ENCODE measurements at regions not wholly inside any gene's neighbourhood (a gene's known extent, or its start where the extent isn't known, plus 50 kb on each side); places are given as distances from the start of the nearest gene placed in this dataset.
"Not testable (repeated sequence)": the region's sequence is repeated elsewhere in the genome, so short reads cannot be mapped to it uniquely, and the experiment has no call there.

DNA sequence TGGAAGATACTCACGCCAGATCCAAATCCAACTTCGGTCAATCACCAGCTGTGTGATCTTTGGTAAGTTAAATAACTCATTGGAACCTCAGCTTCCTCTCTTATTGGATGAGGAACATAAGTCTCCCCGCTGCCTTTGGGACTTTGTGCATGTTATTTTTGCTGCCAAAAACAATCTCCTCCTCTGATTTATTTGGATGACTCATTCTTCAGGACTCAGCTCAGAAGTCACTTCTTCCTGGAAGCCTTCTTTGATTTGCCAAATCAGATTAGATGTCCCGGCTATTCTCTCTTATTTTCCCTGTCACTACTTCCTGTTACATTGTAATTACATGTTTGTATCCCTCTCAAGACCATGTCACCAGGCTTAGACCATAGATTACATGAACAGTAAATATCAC lies 138.0 kb upstream of the BOD1L1 start:
- no peak for DNase-seq

GRCh38 chr4:13766761-13767540 lies 139.4 kb upstream of the BOD1L1 start:
- no peak for DNase-seq

GRCh38 chr4:13777341-13777740 lies 149.8 kb upstream of the BOD1L1 start:
- DNase-seq = no peak

DNA sequence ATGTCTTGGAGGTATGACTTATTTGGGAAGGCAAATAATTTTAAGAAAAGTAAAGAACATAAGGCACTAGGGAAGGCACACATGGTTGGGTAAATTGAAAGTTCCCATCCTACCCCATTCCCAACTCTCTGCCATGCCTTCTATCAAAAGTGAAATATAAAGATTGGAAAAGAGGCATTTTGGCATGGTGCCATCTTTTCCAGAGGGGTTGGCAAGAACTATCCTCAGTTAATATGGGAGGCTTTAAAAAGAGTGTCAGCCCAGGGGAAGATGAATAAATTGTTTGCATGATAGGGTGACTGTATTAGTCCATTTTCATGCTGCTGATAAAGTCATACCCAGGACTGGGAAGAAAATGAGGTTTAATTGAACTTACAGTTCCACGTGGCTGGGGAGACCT lies 150.8 kb upstream of the BOD1L1 start:
- DNase-seq = no peak

GRCh38 chr4:13782231-13782630 lies 154.7 kb upstream of the BOD1L1 start:
- DNase-seq = no peak

- DNase-seq = no peak
These were observed 156.4 kb upstream of the BOD1L1 start for GRCh38 chr4:13783800-13784411.

DNA sequence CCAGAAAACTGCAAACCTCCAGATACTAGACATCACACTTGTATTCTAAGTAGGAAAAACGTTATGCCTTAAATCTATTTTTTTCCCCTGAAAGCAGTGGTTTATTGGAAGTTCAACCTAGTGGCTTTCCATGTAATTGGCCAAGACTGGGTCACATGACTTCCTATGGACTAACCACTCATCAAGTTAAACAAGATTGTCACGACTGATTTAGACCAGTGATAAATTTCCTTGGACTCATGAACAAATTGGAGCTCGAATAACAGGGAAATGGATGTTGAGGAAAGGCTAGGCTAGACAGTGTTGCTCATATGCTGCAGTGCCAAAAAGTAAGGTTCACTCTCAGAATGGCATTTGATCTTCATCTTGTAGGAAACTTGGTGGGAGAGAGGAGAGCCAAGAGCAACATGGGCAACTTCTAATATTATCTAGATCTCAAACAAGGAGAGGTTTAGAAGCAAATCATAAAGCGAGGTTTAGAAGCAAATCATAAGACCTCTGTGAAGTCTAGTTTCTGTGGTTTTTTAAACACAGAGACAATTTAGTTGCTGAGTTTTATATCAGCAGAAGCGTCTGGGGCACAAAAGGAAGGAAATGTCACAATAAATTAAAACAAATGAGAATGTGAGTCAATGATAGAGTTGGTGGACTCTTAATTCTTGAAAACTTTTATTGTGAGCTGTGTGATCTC lies 165.6 kb upstream of the BOD1L1 start:
- no peak for DNase-seq

DNA sequence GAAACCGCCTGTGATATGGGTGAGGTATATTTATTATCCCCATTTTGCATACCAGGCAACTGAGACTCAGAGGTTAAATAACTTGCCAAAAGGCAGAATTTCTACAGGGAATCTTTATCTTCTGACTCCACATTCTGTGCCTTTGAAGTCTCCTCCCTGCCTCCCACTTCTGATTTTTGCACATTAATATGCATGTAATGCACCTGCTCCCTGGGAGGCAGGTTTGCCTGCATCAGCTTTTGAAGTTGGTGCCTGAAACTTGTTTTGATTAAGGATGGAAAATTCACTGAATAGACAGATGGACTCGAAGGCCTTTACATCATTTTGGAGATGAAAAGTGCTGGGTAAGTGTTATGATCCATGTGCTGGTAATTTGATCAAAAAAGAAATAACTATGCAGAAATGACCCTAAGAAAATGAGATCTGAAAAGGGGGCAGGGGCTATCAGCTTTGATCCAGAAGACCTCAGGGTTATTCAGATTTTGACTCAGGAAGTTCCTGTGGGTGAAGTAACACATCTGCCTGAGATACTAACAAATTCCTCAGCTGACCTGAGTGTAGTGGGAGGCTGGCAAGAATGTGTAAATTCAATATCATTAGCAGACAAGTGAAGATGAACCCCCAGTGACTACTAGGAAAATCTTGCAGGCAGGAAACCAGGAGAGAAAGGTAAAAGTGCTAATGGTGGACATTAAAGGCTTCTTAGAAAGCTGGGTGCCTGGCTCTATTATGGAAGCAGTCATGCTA lies 167.5 kb upstream of the BOD1L1 start:
- DNase-seq = no peak

GRCh38 chr4:13797061-13797460 lies 169.5 kb upstream of the BOD1L1 start:
- DNase-seq = no peak

DNA sequence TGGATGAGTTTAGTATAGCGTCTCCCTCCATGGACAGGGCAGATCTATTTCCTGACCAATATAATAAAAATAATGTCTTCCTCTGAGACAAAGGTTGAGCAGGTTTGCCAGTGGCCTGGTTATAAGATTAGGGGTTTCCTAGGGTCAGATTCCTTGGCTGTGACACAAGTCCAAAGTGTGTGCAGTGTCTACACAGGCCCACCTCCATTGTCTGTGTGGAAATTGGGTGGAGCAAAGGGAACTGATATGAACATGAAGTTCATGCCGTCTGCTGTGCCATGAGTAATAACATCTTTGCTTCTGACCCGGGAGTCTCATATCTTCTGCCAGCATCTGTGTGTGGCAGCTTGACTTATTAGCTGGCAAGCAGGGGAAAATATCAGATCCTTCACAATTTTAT lies 187.7 kb upstream of the BOD1L1 start:
- no peak for DNase-seq

DNA sequence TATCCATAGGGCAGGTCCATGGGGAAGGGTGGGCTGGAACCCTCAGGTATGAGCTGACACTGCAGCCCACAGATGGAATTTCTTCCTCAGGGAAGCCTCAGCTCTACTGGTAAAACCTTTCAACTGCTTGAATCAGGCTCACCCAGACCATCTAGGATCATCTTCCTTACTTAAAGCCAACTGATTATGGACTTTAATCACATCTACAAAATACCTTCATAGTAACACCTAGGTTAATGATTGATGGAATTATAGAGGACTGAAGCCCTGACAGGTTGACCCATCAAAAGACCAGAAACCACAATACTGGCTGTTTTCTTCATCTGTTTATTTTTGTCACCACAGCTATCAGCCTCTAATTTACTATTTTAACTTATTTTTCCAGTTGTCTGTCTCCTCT lies 188.9 kb upstream of the BOD1L1 start:
- no peak for DNase-seq

GRCh38 chr4:13821522-13821921 lies 194.0 kb upstream of the BOD1L1 start:
- no peak for DNase-seq

GRCh38 chr4:13825822-13826221 lies 198.3 kb upstream of the BOD1L1 start:
- DNase-seq = not testable (repeated sequence)

GRCh38 chr4:13829457-13829856 lies 201.9 kb upstream of the BOD1L1 start:
- DNase-seq = no peak

DNA sequence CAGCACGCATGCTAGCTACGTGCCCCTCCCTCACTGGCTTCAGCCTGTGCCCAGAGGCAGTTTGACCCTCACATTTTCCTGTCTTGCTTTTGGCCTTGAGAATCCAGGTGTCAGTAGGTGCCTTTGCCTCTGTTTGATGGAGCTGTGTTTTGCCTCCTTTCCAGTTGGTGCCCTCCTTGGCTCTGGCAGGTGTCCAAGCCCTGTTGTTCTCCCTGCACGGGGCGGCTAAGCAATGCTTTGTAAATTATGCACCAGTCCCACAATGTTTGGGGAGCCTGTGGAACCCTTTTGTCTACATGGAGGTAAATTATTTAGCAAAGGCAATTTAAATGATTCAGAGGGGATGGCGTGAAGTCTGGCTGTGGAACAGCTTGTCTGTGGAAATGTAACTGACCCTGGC lies 202.9 kb upstream of the BOD1L1 start:
- no peak for DNase-seq

DNA sequence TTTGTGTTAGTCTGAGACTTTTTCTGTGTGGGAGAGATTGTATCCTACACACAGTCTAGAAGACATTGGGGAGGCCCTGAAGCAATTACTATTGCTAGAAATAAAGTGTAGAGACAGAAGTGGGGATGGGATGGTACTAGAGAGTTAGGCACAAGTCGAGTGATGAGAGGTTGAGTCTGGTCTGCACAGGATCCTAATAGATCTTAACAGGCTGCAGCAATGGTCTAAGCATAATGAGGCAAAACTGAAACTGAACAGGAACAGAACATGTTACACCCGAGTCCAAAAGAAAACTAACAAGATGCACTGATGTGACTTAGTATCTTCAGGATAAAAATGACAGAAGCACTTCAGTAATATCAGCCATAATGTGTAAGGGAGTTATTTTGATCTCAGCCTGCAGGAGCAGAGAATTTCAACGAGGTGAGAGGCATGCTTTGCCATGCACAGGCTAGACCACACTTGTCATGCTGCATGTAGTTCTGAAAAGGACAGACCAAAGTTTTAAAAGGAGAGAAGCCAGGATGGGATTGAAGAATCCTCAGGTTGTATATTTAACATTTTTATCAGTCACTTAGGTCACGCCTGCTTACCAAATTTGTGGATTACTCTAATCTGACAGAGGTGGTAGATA lies 205.8 kb upstream of the BOD1L1 start:
- DNase-seq = no peak

GRCh38 chr4:13836946-13837912 lies 209.7 kb upstream of the BOD1L1 start:
- DNase-seq = no peak

DNA sequence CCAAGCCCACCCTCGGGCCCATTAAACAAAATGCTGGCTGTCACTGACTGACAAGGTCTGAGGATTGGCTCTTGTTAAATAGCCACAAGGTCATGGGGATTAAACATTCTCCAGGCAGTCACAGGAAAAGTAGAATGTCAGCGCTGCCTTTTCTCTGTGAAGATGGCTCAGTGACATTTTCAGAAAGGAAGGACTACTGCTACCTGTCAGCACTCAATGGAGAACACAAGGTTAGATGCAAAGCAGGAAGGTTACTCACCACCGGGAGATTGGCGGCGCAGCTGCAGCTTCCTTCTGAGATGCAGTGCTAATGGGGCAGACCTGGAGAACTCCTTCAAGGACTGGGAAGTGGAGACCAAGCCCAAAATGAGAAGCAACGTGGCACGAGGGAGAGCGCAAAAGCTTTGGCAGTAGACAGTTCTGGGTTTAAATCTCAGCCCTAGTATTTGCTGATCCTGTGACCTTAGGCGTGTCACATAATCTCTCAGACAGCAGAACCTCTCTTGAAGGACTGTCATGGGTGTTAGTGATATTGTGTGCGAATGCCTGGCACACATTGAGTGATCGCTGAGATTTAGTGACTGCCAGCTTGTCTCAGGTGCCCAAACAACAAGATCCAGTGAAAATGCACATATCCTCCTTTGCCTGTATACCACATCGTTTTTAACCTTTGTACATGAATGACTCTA lies 213.1 kb upstream of the BOD1L1 start:
- DNase-seq = no peak

DNA sequence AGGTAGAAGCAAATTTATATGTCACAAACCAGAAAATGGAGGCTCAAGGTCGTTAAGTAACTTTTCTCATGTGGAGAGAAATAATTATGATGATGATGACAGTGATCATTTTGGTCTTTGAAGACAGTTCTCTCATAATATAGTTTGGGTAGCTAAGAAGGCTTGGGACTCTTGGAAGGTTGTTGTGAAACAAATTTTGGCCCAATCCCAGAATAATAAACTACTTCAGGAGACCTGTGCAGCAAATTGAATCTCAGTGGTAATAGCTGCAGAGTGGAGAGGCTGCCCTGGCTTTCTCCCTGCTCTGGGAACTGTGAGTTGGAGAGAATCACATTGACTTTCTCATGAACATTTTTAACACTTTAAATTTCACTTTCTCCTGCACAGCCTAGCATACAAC lies 217.2 kb upstream of the BOD1L1 start:
- DNase-seq = no peak

DNA sequence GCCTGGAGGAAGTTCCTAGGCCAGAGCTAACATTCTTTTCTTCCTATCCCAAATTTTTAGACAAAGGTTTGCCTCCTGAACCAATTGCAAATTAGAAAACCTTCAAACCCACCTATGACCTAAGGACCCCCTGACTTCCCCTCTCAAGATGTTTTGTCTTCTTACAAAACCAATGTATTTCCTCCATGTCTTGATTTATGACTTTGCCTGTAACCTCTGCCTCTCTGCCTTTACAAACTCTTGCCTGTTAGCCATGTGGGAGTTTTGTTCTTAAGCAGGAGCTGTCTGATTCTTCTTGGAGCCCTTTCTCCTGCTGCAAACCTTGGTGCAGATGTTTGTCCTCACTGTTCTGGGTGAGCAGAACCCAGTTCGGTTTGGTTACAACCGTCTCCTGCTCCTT lies 222.3 kb upstream of the BOD1L1 start:
- no peak for DNase-seq

Measured in SIG-M5 (cell line).